IPS-20b (cell line): ENCODE measurements at regions not wholly inside any gene's neighbourhood (a gene's known extent, or its start where the extent isn't known, plus 50 kb on each side); places are given as distances from the start of the nearest gene placed in this dataset.

Source experiments
- H3K27ac ChIP-seq: one replicate; pipeline ENCODE4 v1.5.1; 2013; ENCODE audit warnings: low read length
- H3K27me3 ChIP-seq: 2 replicates; pipeline ENCODE4 v1.6.1; 2013; ENCODE audit warnings: mild to moderate bottlenecking, low read length, inconsistent platforms; ENCODE audit not compliant: insufficient read depth
- H3K36me3 ChIP-seq: 2 replicates; pipeline ENCODE4 v1.6.1; 2013; ENCODE audit warnings: low read depth, mild to moderate bottlenecking, inconsistent platforms, low read length, moderate library complexity; ENCODE audit not compliant: insufficient read depth
- H3K4me1 ChIP-seq: 2 replicates; pipeline ENCODE4 v1.6.1; 2013; ENCODE audit warnings: mild to moderate bottlenecking, control low read depth, inconsistent platforms, low read length, moderate library complexity; ENCODE audit not compliant: insufficient read depth
- H3K4me3 ChIP-seq: 2 replicates; pipeline ENCODE4 v1.5.1; 2013; ENCODE audit warnings: mild to moderate bottlenecking, low read length, inconsistent platforms
- H3K9ac ChIP-seq: 2 replicates; pipeline ENCODE4 v1.6.1; 2013; ENCODE audit warnings: low read depth, mild to moderate bottlenecking, inconsistent platforms, low read length, moderate library complexity
- H3K9me3 ChIP-seq: 2 replicates; pipeline ENCODE4 v1.6.1; 2013; ENCODE audit warnings: mild to moderate bottlenecking, low read depth, low read length, inconsistent platforms; ENCODE audit not compliant: insufficient read depth

GRCh38 chr4:83709627-83710026, 173.7 kb downstream of the GPAT3 start:
- H3K36me3 ChIP-seq = no peaks in the 10 kb centered on the region
- peaks cover 29% of the 10 kb centered on the region for H3K4me1 ChIP-seq
- H3K27ac ChIP-seq = no peak overlapping the region
- no peaks in the 10 kb centered on the region for H3K27me3 ChIP-seq
- H3K4me3 ChIP-seq = no peak overlapping the region
- no peak overlapping the region for H3K9ac ChIP-seq
- H3K9me3 ChIP-seq = no peaks in the 10 kb centered on the region

DNA sequence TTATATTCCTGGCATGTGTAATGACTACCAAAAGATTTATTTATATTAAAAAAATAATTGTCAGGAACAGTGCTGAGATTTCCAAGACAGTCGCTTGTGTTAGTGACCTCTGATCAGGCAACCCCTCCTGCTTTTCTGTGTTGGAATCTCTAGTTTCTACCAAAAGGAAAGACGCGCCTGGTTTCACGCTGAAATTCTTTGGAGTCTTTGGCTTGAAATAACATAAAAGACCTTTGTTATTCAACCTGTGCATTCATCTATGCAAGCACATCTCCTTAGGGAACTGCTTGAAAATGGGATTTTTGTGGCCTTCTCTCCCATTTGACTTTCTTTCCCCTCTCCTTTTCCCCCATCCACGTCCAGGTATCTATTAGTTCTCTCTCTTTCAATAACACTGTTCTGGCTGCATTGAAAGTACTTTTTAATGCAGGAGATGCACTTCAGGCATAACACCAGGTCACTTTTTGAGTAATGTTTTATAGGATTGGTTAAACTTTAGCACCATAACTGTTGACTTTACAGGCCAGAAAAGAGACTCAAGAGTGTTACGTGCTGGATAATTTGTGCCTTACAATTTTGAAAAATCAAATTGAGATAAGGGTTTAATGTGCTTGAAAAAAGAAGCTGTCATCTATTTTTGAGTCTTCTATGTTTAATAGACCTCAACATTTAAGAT, 172.7 kb downstream of the GPAT3 start:
- H3K27me3 ChIP-seq = no peaks in the 10 kb centered on the region
- H3K9ac ChIP-seq = no peak overlapping the region
- H3K9me3 ChIP-seq = no peaks in the 10 kb centered on the region
- peaks cover 29% of the 10 kb centered on the region for H3K4me1 ChIP-seq
- no peaks in the 10 kb centered on the region for H3K36me3 ChIP-seq
- no peak overlapping the region for H3K27ac ChIP-seq
- peak overlapping the region; percentile 15; the same call in 1 of the 2 replicates for H3K4me3 ChIP-seq

GRCh38 chr4:83704786-83705185, 168.9 kb downstream of the GPAT3 start:
- Histone ChIP-seq H3K9me3 (peaks cover 8% of the 10 kb centered on the region; the same call in 1 of the 2 replicates), H3K9ac (no peak overlapping the region), H3K4me3 (no peak overlapping the region), H3K27ac (no peak overlapping the region), H3K36me3 (no peaks in the 10 kb centered on the region), H3K4me1 (peaks cover 18% of the 10 kb centered on the region; the same call in 1 of the 2 replicates), H3K27me3 (no peaks in the 10 kb centered on the region)

- Histone ChIP-seq H3K27me3 (no peaks in the 10 kb centered on the region), H3K4me1 (peaks cover 11% of the 10 kb centered on the region; the same call in 1 of the 2 replicates), H3K36me3 (no peaks in the 10 kb centered on the region), H3K9me3 (peaks cover 8% of the 10 kb centered on the region; the same call in 1 of the 2 replicates), H3K4me3 (no peak overlapping the region), H3K27ac (no peak overlapping the region), H3K9ac (no peak overlapping the region)
Observed at GRCh38 chr4:83703752-83704151, 167.8 kb downstream of the GPAT3 start.

DNA sequence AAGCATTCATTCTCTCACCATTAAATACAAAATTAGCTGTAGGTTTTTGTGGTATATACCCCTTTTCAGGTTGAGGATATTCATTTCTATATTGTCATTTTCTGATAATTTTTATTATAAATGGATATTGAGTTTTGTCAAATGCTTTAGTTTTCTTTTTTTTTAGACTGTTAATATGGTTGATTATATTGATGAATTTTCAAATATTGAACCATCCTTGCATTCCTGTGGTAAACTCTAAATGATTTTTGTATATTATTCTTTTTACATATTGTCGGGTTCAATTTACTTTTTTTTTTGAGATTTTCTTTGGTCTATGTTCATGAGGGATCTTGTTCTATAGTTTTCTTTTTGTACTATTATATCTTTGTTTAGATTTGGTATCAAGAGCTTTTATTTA, 165.1 kb downstream of the GPAT3 start:
- no peaks in the 10 kb centered on the region for H3K36me3 ChIP-seq

GRCh38 chr4:83699358-83699757, 163.4 kb downstream of the GPAT3 start:
- no peaks in the 10 kb centered on the region for H3K36me3 ChIP-seq
- H3K27me3 ChIP-seq = no peaks in the 10 kb centered on the region
- H3K9ac ChIP-seq = no peak overlapping the region
- H3K27ac ChIP-seq = no peak overlapping the region
- no peaks in the 10 kb centered on the region for H3K4me1 ChIP-seq
- no peak overlapping the region for H3K4me3 ChIP-seq
- H3K9me3 ChIP-seq = peaks cover 8% of the 10 kb centered on the region; the same call in 1 of the 2 replicates

More for the DNA sequence above, 165.1 kb downstream of the GPAT3 start:
- H3K27ac ChIP-seq = no peak overlapping the region
- no peaks in the 10 kb centered on the region for H3K27me3 ChIP-seq
- peaks cover 8% of the 10 kb centered on the region; the same call in 1 of the 2 replicates for H3K9me3 ChIP-seq
- H3K4me3 ChIP-seq = no peak overlapping the region
- H3K4me1 ChIP-seq = no peaks in the 10 kb centered on the region
- H3K9ac ChIP-seq = no peak overlapping the region

DNA sequence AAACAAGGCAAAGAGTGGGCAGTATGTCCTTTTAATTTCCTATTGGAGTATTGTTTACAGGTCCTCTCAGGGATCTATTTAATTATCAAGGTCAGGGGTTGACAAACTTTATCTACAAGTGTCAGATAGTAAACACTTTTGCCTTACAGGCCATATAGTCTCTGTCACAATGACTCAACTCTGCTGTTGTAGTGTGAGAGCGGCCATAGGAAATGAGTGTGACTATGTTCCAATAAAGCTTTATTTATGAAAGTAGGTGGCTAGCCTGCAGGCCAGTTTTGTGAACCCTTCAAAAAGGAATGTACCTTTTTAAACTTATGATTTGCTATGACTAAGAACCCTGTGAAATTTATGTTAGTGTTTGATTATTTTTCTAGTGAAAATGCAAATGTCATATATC, 156.1 kb downstream of the GPAT3 start:
- Histone ChIP-seq H3K9ac (no peak overlapping the region), H3K9me3 (no peaks in the 10 kb centered on the region), H3K4me3 (no peak overlapping the region), H3K36me3 (no peaks in the 10 kb centered on the region), H3K4me1 (no peaks in the 10 kb centered on the region), H3K27me3 (no peaks in the 10 kb centered on the region), H3K27ac (no peak overlapping the region)

DNA sequence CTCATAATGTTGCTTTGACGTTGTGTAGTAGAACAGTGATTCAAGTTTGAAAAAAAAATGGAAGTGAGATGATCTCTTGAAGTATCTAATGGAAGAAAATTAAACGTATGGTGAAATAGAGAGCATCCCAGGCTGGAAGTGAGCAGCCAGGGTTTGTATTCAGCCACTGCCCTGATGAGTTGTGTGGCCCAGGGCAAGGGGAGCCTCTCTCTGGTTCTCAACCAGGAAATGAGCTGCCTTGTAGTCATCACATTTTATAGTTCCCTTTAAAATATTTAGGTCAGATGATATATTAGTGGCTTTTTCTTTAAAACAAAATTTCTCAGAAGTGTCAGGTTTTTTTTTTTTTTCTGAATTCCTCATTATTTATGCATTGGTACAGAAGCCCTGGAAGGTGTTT, 150.3 kb downstream of the GPAT3 start:
- Histone ChIP-seq H3K27me3 (no peaks in the 10 kb centered on the region), H3K9ac (no peak overlapping the region), H3K9me3 (no peaks in the 10 kb centered on the region), H3K27ac (no peak overlapping the region), H3K4me3 (no peak overlapping the region), H3K36me3 (no peaks in the 10 kb centered on the region), H3K4me1 (no peaks in the 10 kb centered on the region)

DNA sequence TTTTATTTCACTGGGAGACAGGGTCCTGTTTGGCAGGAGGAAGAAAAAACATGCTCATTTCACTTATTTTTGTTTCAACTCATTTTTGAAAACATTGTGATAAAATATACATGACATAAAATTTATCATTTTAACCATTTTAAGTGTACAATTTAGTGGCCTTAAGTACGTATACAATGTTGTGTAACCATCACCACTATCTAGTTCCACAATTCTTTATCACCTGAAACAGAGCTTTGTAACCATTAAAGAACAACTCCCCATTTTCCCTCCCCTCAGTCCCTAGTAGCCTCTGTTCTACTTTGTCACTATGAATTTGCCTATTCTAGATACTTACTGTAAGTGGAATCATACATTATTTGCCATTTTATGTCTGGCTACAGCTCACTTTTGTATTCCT, 143.8 kb downstream of the GPAT3 start:
- Histone ChIP-seq H3K36me3 (no peaks in the 10 kb centered on the region), H3K9ac (no peak overlapping the region), H3K4me1 (no peaks in the 10 kb centered on the region), H3K9me3 (no peaks in the 10 kb centered on the region), H3K4me3 (no peak overlapping the region), H3K27me3 (no peaks in the 10 kb centered on the region), H3K27ac (no peak overlapping the region)

GRCh38 chr4:83679254-83679653, 143.3 kb downstream of the GPAT3 start:
- Histone ChIP-seq H3K4me3 (no peak overlapping the region), H3K9ac (no peak overlapping the region), H3K4me1 (no peaks in the 10 kb centered on the region), H3K27me3 (no peaks in the 10 kb centered on the region), H3K9me3 (no peaks in the 10 kb centered on the region), H3K36me3 (no peaks in the 10 kb centered on the region), H3K27ac (no peak overlapping the region)

- Histone ChIP-seq H3K27me3 (no peaks in the 10 kb centered on the region), H3K4me1 (no peaks in the 10 kb centered on the region; the same call in 1 of the 2 replicates), H3K9ac (no peak overlapping the region), H3K36me3 (no peaks in the 10 kb centered on the region), H3K27ac (no peak overlapping the region), H3K9me3 (no peaks in the 10 kb centered on the region), H3K4me3 (no peak overlapping the region)
Observed at GRCh38 chr4:83677656-83678055, 141.7 kb downstream of the GPAT3 start.

DNA sequence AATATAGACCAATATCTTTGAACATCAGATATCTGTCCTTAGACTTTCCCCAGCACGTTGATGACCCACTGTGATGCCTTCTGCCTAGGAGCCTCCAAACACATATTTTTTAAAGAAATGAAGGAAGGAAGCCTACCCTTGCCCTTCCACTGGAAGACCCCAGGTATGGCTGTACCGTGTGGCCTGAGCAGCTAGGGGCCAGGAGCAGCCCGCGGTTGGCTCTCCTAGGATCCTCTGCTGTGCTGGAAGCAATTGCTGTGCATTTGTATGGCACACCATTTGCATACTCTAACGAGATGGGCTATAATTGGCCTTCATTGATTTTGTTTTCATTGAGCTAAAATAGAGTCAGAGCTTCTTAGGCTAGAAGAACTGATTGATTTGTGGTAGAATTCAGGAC, 128.8 kb downstream of the GPAT3 start:
- Histone ChIP-seq H3K27ac (no peak overlapping the region), H3K36me3 (no peaks in the 10 kb centered on the region), H3K4me1 (peaks cover 6% of the 10 kb centered on the region; the same call in 1 of the 2 replicates), H3K4me3 (no peak overlapping the region), H3K9me3 (no peaks in the 10 kb centered on the region), H3K27me3 (no peaks in the 10 kb centered on the region), H3K9ac (no peak overlapping the region)
